Left lung (tissue), 4 donors: ENCODE measurements at regions not wholly inside any gene's neighbourhood (a gene's known extent, or its start where the extent isn't known, plus 50 kb on each side); places are given as distances from the start of the nearest gene placed in this dataset.

Experiments used
- ATAC-seq: fragments of 200-7000 bp; cut with Tn5 transposase; one replicate; pipeline ENCODE4 v1.9.1; 2020; ENCODE audit warnings: moderate library complexity
- DNase-seq, 4 donors: peaks; one replicate each; pipeline ENCODE4 v3.0.0-alpha.2; 2013 to 2020
- H3K27ac ChIP-seq, 2 donors: fragments of 200-600 bp; sonication (generic) in 1 of 2; one replicate each; pipeline versions ENCODE4 v1.5.0 to v1.8.0; 2020 to 2021
- H3K27me3 ChIP-seq, 2 donors: fragments of 200-600 bp; sonication (generic) in 1 of 2; one replicate each; pipeline versions ENCODE4 v1.5.0 to v1.8.0; 2020 to 2021
- H3K36me3 ChIP-seq, 2 donors: fragments of 200-600 bp; sonication (generic) in 1 of 2; one replicate each; pipeline versions ENCODE4 v1.5.0 to v1.8.0; 2020 to 2021
- H3K4me1 ChIP-seq, 2 donors: fragments of 200-600 bp; one replicate each; pipeline ENCODE4 v1.8.0; 2021
- H3K4me3 ChIP-seq, 2 donors: fragments of 200-600 bp; sonication (generic) in 1 of 2; one replicate each; pipeline versions ENCODE4 v1.5.0 to v1.8.0; 2020 to 2021; ENCODE audit warnings: mild to moderate bottlenecking in 1 of 2
- H3K9me3 ChIP-seq, 2 donors: fragments of 200-600 bp; sonication (generic) in 1 of 2; one replicate each; pipeline versions ENCODE4 v1.5.0 to v1.8.0; 2020 to 2021
- intact Hi-C, 2 donors: fragments of 100-400 bp; cut with DNase I; formaldehyde crosslinking; loops; one replicate each; pipeline versions ENCODE4 v1.11.2 to v1.14.2; 2022
- TF ChIP-seq, protein P1 (sequence below), 2 donors: fragments of 200-600 bp; sonication (generic) in 1 of 2; IDR thresholded peaks; one replicate each; pipeline versions ENCODE4 v1.5.0 to v1.8.0; 2021; ENCODE audit warnings: antibody characterized with exemption in 2 of 2
- donor health status: DM: no; HTN: yes; CAD: no.
- donor health status: DM: no; HTN: no; CAD: no.

DNA sequence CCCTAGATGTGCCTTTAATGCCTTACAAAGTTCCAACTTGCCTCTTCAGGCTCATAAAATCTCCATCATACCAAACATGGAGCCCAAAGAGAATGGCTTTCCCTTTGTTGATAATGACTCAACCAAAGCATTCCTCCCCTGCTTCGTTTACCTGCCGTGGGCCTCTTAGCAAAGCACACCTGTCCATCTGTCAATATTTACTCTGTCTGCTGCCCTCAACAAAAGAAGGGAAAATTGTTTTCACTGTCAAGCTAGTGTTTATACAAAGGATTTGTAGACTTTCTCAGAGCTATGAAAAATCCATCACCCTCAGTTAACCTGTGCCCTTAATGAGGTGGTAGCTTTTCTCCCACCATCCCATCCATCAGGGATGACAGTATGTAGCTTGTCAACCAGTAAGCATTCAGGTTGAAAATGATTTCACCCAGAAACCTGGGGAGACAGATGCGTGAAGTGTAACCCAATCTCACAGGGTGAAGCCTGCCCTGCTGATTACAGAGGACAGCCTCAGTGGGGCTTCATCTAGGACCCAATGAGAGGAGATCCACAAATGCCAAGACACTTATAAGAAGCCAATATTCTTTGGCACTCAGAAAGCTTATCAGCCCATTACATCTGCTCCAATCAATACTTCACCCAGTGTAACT, 278.1 kb downstream of the NUAK1 start:
- no peak overlapping the region for H3K4me3 ChIP-seq
- no peaks in the 10 kb centered on the region for H3K36me3 ChIP-seq
- H3K27me3 ChIP-seq, result no peaks in the 10 kb centered on the region
- H3K9me3 ChIP-seq, result no peaks in the 10 kb centered on the region
- ATAC-seq (no peak), DNase-seq (no peak)
- intact Hi-C loops, result no loop called here
- H3K4me1 ChIP-seq, result no peaks in the 10 kb centered on the region
- H3K27ac ChIP-seq, result no peak overlapping the region
- TF ChIP-seq, protein P1, sequence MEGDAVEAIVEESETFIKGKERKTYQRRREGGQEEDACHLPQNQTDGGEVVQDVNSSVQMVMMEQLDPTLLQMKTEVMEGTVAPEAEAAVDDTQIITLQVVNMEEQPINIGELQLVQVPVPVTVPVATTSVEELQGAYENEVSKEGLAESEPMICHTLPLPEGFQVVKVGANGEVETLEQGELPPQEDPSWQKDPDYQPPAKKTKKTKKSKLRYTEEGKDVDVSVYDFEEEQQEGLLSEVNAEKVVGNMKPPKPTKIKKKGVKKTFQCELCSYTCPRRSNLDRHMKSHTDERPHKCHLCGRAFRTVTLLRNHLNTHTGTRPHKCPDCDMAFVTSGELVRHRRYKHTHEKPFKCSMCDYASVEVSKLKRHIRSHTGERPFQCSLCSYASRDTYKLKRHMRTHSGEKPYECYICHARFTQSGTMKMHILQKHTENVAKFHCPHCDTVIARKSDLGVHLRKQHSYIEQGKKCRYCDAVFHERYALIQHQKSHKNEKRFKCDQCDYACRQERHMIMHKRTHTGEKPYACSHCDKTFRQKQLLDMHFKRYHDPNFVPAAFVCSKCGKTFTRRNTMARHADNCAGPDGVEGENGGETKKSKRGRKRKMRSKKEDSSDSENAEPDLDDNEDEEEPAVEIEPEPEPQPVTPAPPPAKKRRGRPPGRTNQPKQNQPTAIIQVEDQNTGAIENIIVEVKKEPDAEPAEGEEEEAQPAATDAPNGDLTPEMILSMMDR (IDR thresholded peaks at IDR 0.05), result no peak

DNA sequence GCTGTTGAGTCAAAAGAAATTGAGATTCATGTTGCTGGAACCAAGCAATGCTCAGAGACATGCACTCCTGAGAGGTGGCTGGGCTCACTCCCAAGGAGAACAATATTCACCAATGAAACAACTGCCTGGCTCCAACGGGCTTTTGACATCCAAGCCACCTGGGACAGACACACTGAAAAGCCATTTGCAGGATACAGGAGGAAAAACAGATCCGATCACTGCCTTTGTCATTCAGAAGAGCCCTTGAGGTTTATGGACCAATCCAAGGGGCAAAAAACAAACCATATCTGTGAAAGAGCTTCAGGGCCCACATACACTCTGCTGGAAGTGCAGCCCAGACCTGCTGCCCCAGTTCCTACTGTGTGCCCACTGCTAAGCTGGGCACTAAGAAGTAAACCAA, 277.5 kb downstream of the NUAK1 start:
- H3K36me3 ChIP-seq, result no peaks in the 10 kb centered on the region
- H3K9me3 ChIP-seq, result no peaks in the 10 kb centered on the region
- no peak overlapping the region for H3K27ac ChIP-seq
- ATAC-seq, result no peak
- no peak for DNase-seq
- no peaks in the 10 kb centered on the region for H3K27me3 ChIP-seq
- intact Hi-C loops, result no loop called here
- no peaks in the 10 kb centered on the region for H3K4me1 ChIP-seq
- TF ChIP-seq, protein P1 (IDR thresholded peaks at IDR 0.05), result no peak
- no peak overlapping the region for H3K4me3 ChIP-seq

DNA sequence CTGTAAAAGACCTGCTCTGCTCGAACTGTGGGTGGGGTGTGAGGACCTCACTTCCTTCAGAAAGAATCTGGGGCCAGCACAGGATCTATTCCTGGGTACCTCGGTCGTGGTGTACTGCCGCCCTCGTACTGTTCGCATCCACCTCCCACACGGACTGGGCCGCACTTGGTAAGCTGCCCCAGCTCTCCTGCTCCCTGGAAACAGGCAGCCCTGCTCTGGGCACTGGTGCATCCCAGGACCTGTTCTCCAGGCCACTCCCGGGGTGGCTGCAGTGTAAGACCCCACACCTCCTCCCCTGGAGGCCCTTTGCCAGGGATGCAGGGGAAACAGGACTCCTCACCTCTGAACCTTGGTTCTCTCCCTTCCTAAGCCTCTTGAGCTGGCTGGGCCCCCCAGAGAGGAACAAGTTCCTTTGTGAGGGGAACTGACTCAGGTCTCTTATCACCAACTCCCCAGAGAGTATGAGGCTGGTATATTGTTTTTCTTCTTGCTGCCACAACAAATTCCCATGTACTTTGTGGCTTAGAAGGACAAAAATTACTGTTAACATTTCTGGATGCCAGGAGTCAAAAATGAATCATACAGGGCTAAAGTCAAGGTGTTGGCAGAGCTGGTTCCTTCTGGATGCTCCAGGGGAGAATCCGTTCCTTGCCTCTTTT, 276.5 kb downstream of the NUAK1 start:
- DNase-seq, result peak in 1 of 4 donors; percentile 51
- ATAC-seq, result no peak

DNA sequence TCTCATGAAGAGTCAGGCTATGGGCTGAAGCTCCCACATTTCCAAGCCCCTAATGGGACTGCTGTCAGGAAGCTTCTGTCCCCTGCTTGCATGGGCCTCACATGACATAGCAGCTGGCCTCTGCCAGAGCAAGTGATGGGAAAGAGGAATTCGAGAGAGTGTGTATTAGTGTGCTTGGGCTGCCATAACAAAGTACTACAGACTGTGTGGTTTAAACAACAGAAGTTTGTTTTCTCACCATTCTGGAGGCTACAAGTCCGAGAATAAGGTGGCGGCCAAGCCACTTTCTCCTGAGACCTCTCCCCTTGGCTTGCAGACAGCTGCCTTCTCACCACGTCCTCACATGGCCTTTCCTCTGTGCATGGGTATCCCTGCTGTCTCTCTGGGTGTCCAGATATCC, 274.4 kb downstream of the NUAK1 start:
- no peak for ATAC-seq
- Histone ChIP-seq H3K27me3 (no peaks in the 10 kb centered on the region), H3K27ac (no peak overlapping the region), H3K36me3 (no peaks in the 10 kb centered on the region), H3K4me1 (no peaks in the 10 kb centered on the region), H3K9me3 (no peaks in the 10 kb centered on the region), H3K4me3 (no peak overlapping the region)
- intact Hi-C loops, result no loop called here
- TF ChIP-seq, protein P1 (IDR thresholded peaks at IDR 0.05), result no peak
- no peak for DNase-seq

More for the DNA sequence above, 276.5 kb downstream of the NUAK1 start:
- Histone ChIP-seq H3K27ac (no peak overlapping the region), H3K36me3 (no peaks in the 10 kb centered on the region), H3K4me3 (no peak overlapping the region), H3K4me1 (no peaks in the 10 kb centered on the region), H3K9me3 (no peaks in the 10 kb centered on the region), H3K27me3 (no peaks in the 10 kb centered on the region)
- intact Hi-C loops, result no loop called here
- TF ChIP-seq, protein P1 (IDR thresholded peaks at IDR 0.05), result no peak

DNA sequence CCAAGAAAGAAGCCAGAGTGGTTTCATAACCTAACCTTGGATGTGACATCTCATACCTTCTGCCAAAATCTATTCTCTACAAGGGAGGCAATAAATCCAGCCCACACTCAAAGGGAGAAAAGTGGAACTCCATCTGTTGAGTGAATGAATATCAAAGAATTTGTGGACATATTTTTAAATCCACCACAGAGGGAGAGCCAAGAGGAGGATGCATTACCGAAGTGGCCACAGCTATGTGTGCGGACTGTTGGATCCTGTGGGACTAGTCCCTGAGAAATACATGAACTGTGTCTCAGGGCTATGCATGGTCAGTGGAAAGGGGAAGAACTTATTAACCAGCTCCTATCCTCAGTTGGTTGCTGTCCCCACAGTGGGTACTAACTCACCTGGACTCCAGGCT, 273.9 kb downstream of the NUAK1 start:
- H3K27ac ChIP-seq, result no peak overlapping the region

More for the DNA sequence above, 273.9 kb downstream of the NUAK1 start:
- no peaks in the 10 kb centered on the region for H3K36me3 ChIP-seq
- no peaks in the 10 kb centered on the region for H3K9me3 ChIP-seq
- ATAC-seq (no peak), DNase-seq (no peak)
- TF ChIP-seq, protein P1 (IDR thresholded peaks at IDR 0.05), result no peak
- H3K27me3 ChIP-seq, result no peaks in the 10 kb centered on the region
- intact Hi-C loops, result no loop called here
- no peak overlapping the region for H3K4me3 ChIP-seq
- H3K4me1 ChIP-seq, result no peaks in the 10 kb centered on the region
